NCI-H2227 (cell line): ENCODE measurements at regions not wholly inside any gene's neighbourhood (a gene's known extent, or its start where the extent isn't known, plus 50 kb on each side); places are given as distances from the start of the nearest gene placed in this dataset.
"Not testable (repeated sequence)": the region's sequence is repeated elsewhere in the genome, so short reads cannot be mapped to it uniquely, and the experiment has no call there.

Experiments
- DNase-seq: peaks from one replicate; lab custom pipeline; 2025; ENCODE audit not compliant: unreplicated experiment; lab: John Stamatoyannopoulos, UW

GRCh38 chr7:54242776-54243175 lies 299.4 kb upstream of the VSTM2A start:
- DNase-seq = no peak

GRCh38 chr7:54245020-54245419 lies 297.2 kb upstream of the VSTM2A start:
- DNase-seq = no peak

GRCh38 chr7:54249686-54250085 lies 292.5 kb upstream of the VSTM2A start:
- DNase-seq = no peak

GRCh38 chr7:54252256-54253035 lies 289.7 kb upstream of the VSTM2A start:
- no peak for DNase-seq

- DNase-seq = no peak
These were observed 289.2 kb upstream of the VSTM2A start for GRCh38 chr7:54253036-54253373.

- no peak for DNase-seq
These were observed 286.9 kb upstream of the VSTM2A start for GRCh38 chr7:54255242-54255641.

- DNase-seq = no peak
These were observed 283.0 kb upstream of the VSTM2A start for GRCh38 chr7:54259185-54259584.

- no peak for DNase-seq
These were observed 281.2 kb upstream of the VSTM2A start for GRCh38 chr7:54260941-54261371.

GRCh38 chr7:54278847-54279246 lies 263.3 kb upstream of the VSTM2A start:
- DNase-seq = no peak

GRCh38 chr7:54292171-54292925 lies 249.8 kb upstream of the VSTM2A start:
- DNase-seq = no peak

GRCh38 chr7:54299426-54299825 lies 242.7 kb upstream of the VSTM2A start:
- no peak for DNase-seq

GRCh38 chr7:54315955-54316354 lies 226.2 kb upstream of the VSTM2A start:
- not testable (repeated sequence) for DNase-seq

- DNase-seq = no peak
These were observed 215.5 kb upstream of the VSTM2A start for GRCh38 chr7:54326592-54327167.

- no peak for DNase-seq
These were observed 211.9 kb upstream of the VSTM2A start for GRCh38 chr7:54330216-54330800.

- no peak for DNase-seq
These were observed 210.9 kb upstream of the VSTM2A start for GRCh38 chr7:54331311-54331710.

- DNase-seq = no peak
These were observed 209.9 kb upstream of the VSTM2A start for GRCh38 chr7:54332301-54332700.

- DNase-seq = no peak
These were observed 208.2 kb upstream of the VSTM2A start for GRCh38 chr7:54333952-54334351.

- no peak for DNase-seq
These were observed 205.4 kb upstream of the VSTM2A start for GRCh38 chr7:54336800-54337199.

GRCh38 chr7:54337466-54337865 lies 204.7 kb upstream of the VSTM2A start:
- DNase-seq = no peak

- no peak for DNase-seq
These were observed 203.9 kb upstream of the VSTM2A start for GRCh38 chr7:54338319-54338718.

GRCh38 chr7:54339073-54339472 lies 203.1 kb upstream of the VSTM2A start:
- DNase-seq = no peak

GRCh38 chr7:54342458-54342857 lies 199.7 kb upstream of the VSTM2A start:
- no peak for DNase-seq
